HepG2 (cell line): ENCODE measurements at regions not wholly inside any gene's neighbourhood (a gene's known extent, or its start where the extent isn't known, plus 50 kb on each side); places are given as distances from the start of the nearest gene placed in this dataset.

Experiments
- ATAC-seq: fragments of 200-7000 bp; cut with Tn5 transposase; 3 replicates; pipeline ENCODE4 v1.9.1; 2020; ENCODE audit warnings: mild to moderate bottlenecking, moderate library complexity
- BruUV-seq: library from RNA; stranded (reverse); fragments of 400-500 nt; replicated peaks from 2 replicates; lab custom pipeline; 2021; lab: Mats Ljungman, UMichigan
- CTCF ChIA-PET: fragments of 300-600 bp; formaldehyde crosslinking; extraction: SDS; loops from one replicate; lab custom pipeline; 2021; ENCODE audit warnings: low total read pairs, inconsistent platforms, low intra/inter-chr PET ratio; lab: Yijun Ruan, JAX
- POLR2A ChIA-PET: fragments of 350-600 bp; sonication (Branson Sonifier 250); formaldehyde crosslinking; loops from one replicate; lab custom pipeline; 2020; ENCODE audit warnings: antibody characterized with exemption, inconsistent platforms; lab: Yijun Ruan, JAX
- DNase-seq: peaks from one replicate; pipeline ENCODE4 v3.0.0-alpha.2; 2015; ENCODE audit warnings: low spot score
- FAIRE-seq: peaks from 3 replicates; lab custom pipeline; 2011; peaks lifted over from hg19 to GRCh38; lab: Jason Lieb, UNC
- H2AFZ ChIP-seq: one replicate; pipeline ENCODE4 v1.6.1; 2011; ENCODE audit warnings: low read length, inconsistent platforms
- H3K27ac ChIP-seq: fragments of 300-600 bp; 3 replicates; pipeline ENCODE4 v1.8.0; 2011; ENCODE audit warnings: mixed run types, mild to moderate bottlenecking, mixed read lengths, low read length, inconsistent platforms; ENCODE audit not compliant: insufficient read depth; ENCODE audit errors: extremely low read length
- H3K27me3 ChIP-seq, 2 experiments: fragments of 200-600 bp in 1 of 2; 2 replicates in 1 of 2; 3 replicates in 1 of 2; pipeline versions ENCODE4 v1.6.0 to v1.8.0; 2011; ENCODE audit warnings: low read length in 2 of 2, mild to moderate bottlenecking in 2 of 2, moderate library complexity in 2 of 2, inconsistent platforms in 1 of 2; ENCODE audit not compliant: insufficient read depth in 2 of 2, control insufficient read depth in 1 of 2
- H3K36me3 ChIP-seq, 2 experiments: fragments of 200-600 bp in 1 of 2; replicated peaks in 1 of 2; 2 replicates in 1 of 2; 3 replicates in 1 of 2; pipeline versions ENCODE4 v1.5.1 to v1.8.0; 2011; ENCODE audit warnings: low read length in 2 of 2, inconsistent platforms in 1 of 2; ENCODE audit not compliant: insufficient read depth in 2 of 2, control insufficient read depth in 1 of 2
- H3K4me1 ChIP-seq: 2 replicates; pipeline ENCODE4 v1.5.1; 2012; ENCODE audit warnings: low read length, inconsistent platforms; ENCODE audit not compliant: insufficient read depth
- H3K4me2 ChIP-seq: 2 replicates; pipeline ENCODE4 v1.6.0; 2011; ENCODE audit warnings: low read depth, low read length, inconsistent platforms
- H3K4me3 ChIP-seq, 3 experiments: fragments of 200-600 bp in 1 of 3; sonication (generic), shearing (Covaris generic) in 1 of 3; replicated peaks in 1 of 3; 2 replicates each; pipeline ENCODE4 v1.5.1; 2011 to 2016; ENCODE audit warnings: low read length in 3 of 3, inconsistent platforms in 2 of 3, low read depth in 2 of 3, mild to moderate bottlenecking in 2 of 3, control low read depth in 1 of 3, mixed read lengths in 1 of 3; ENCODE audit not compliant: insufficient read depth in 1 of 3
- H3K79me2 ChIP-seq: one replicate; pipeline ENCODE4 v1.6.1; 2011; ENCODE audit warnings: low read length, inconsistent platforms; ENCODE audit not compliant: insufficient read depth
- H3K9ac ChIP-seq: 2 replicates; pipeline ENCODE4 v1.6.0; 2011; ENCODE audit warnings: mild to moderate bottlenecking, low read depth, low read length, inconsistent platforms; ENCODE audit not compliant: insufficient read depth
- H3K9me3 ChIP-seq: 2 replicates; pipeline ENCODE4 v1.5.1; 2012; ENCODE audit warnings: mild to moderate bottlenecking, low read length
- H4K20me1 ChIP-seq: 2 replicates; pipeline ENCODE4 v1.6.0; 2011; ENCODE audit warnings: inconsistent platforms, mild to moderate bottlenecking, low read length, moderate library complexity; ENCODE audit not compliant: insufficient read depth
- CBFB ChIP-seq: sonication (generic); formaldehyde crosslinking; IDR thresholded peaks from 2 replicates; pipeline ENCODE4 v1.4.0; 2020; ENCODE audit warnings: missing genetic modification reagents
- DMTF1 ChIP-seq: sonication (generic); formaldehyde crosslinking; IDR thresholded peaks from 2 replicates; pipeline ENCODE4 v1.4.0; 2020; ENCODE audit warnings: mild to moderate bottlenecking, missing genetic modification reagents
- DZIP1 ChIP-seq: sonication (generic); formaldehyde crosslinking; IDR thresholded peaks from 2 replicates; pipeline ENCODE4 v1.5.0; 2020; ENCODE audit warnings: mild to moderate bottlenecking, missing genetic modification reagents
- GLMP ChIP-seq: sonication (generic); formaldehyde crosslinking; IDR thresholded peaks from 2 replicates; pipeline ENCODE4 v1.9.0; 2021; ENCODE audit warnings: missing genetic modification reagents, mild to moderate bottlenecking, borderline replicate concordance
- HDAC6 ChIP-seq: fragments of 200-600 bp; sonication (generic); IDR thresholded peaks from 2 replicates; pipeline ENCODE4 v1.7.0; 2017; ENCODE audit warnings: mild to moderate bottlenecking, antibody characterized with exemption, low read length, low read depth
- KDM6A ChIP-seq: IDR thresholded peaks from 2 replicates; pipeline ENCODE4 v1.6.1; 2016; ENCODE audit warnings: low read depth
- SKIL ChIP-seq: sonication (generic); formaldehyde crosslinking; IDR thresholded peaks from 2 replicates; pipeline ENCODE4 v1.8.0; 2022; ENCODE audit warnings: missing genetic modification reagents, mild to moderate bottlenecking, moderate library complexity, borderline replicate concordance
- SMAD1 ChIP-seq: sonication (generic); formaldehyde crosslinking; IDR thresholded peaks from 2 replicates; pipeline ENCODE4 v1.4.0; 2020; ENCODE audit warnings: missing genetic modification reagents, low read depth, mild to moderate bottlenecking, borderline replicate concordance
- SMAD3 ChIP-seq: sonication (generic); formaldehyde crosslinking; IDR thresholded peaks from 2 replicates; pipeline ENCODE4 v1.4.0; 2020; ENCODE audit warnings: missing genetic modification reagents
- SSRP1 ChIP-seq: IDR thresholded peaks from 2 replicates; pipeline ENCODE4 v1.6.1; 2016; ENCODE audit warnings: control low read depth
- TBX2 ChIP-seq: sonication (generic); formaldehyde crosslinking; IDR thresholded peaks from 2 replicates; pipeline ENCODE4 v1.5.0; 2020; ENCODE audit warnings: missing genetic modification reagents, mild to moderate bottlenecking, borderline replicate concordance
- ZMAT5 ChIP-seq: sonication (generic); formaldehyde crosslinking; IDR thresholded peaks from 2 replicates; pipeline ENCODE4 v1.5.0; 2020; ENCODE audit warnings: mild to moderate bottlenecking, low read depth, missing genetic modification reagents, borderline replicate concordance
- ZNF17 ChIP-seq: sonication (generic); formaldehyde crosslinking; IDR thresholded peaks from 2 replicates; pipeline ENCODE4 v1.5.0; 2020; ENCODE audit warnings: mild to moderate bottlenecking, missing genetic modification reagents
- ZNF44 ChIP-seq: sonication (generic); formaldehyde crosslinking; IDR thresholded peaks from 2 replicates; pipeline ENCODE4 v1.5.1; 2020; ENCODE audit warnings: mild to moderate bottlenecking, missing genetic modification reagents
- ZNF639 ChIP-seq: conservative IDR thresholded peaks from 2 replicates; pipeline ENCODE4 v1.6.1; 2018; ENCODE audit warnings: missing genetic modification reagents
- ZNF652 ChIP-seq: IDR thresholded peaks from 2 replicates; pipeline ENCODE4 v1.6.1; 2016; ENCODE audit warnings: low read depth, borderline replicate concordance
- WGBS: methylation state at CpG from one replicate; pipeline ENCODE4 v1.1.6; 2017; ENCODE audit warnings: low lambda C conversion rate; 5-methylcytosine and 5-hydroxymethylcytosine counted together
- in situ Hi-C: cut with HindIII; loops from 2 replicates; pipeline ENCODE4 v1.10.0; 2017; ENCODE audit warnings: low pct_unique_long_range_greater_than_20kb; ENCODE audit not compliant: extremely low pct_ligation_motif_present
- intact Hi-C: fragments of 100-400 bp; cut with micrococcal nuclease; formaldehyde crosslinking; loops from one replicate; pipeline ENCODE4 v1.10.0; 2022; ENCODE audit not compliant: unreplicated experiment

- in situ Hi-C loops: no loop called here
- H3K27ac ChIP-seq: no peak overlapping the region
- DNase-seq (no peak), FAIRE-seq (no peak), ATAC-seq (no peak)
- no peak overlapping the region for H3K9ac ChIP-seq
- intact Hi-C loops: no loop called here
- H3K4me3 ChIP-seq: no peak overlapping the region
- no peaks in the 10 kb centered on the region for H3K79me2 ChIP-seq
- no peaks in the 10 kb centered on the region for H3K36me3 ChIP-seq
- WGBS: 0% methylated on average over 1 of the region's 1 CpG
- BruUV-seq: no TSS peak
- peaks cover 14% of the 10 kb centered on the region; the same call in 1 of the 2 replicates for H3K9me3 ChIP-seq
- H4K20me1 ChIP-seq: no peaks in the 10 kb centered on the region
- no peaks in the 10 kb centered on the region for H3K4me1 ChIP-seq
- ChIA-PET CTCF (no interaction called here), POLR2A (no interaction called here)
- H2AFZ ChIP-seq: no peak overlapping the region
- no peak overlapping the region for H3K4me2 ChIP-seq
- no peaks in the 10 kb centered on the region for H3K27me3 ChIP-seq
- TF ChIP-seq HDAC6: no peak
- TF ChIP-seq ZNF639 (CRISPR knock-in tag): no peak
- no peak for TF ChIP-seq ZNF652 (CRISPR knock-in tag)
- no peak for TF ChIP-seq SKIL (CRISPR knock-in tag)
- no peak for TF ChIP-seq DZIP1 (CRISPR knock-in tag)
- no peak for TF ChIP-seq KDM6A (CRISPR knock-in tag)
- no peak for TF ChIP-seq TBX2 (CRISPR knock-in tag)
- TF ChIP-seq CBFB (CRISPR knock-in tag): no peak
- TF ChIP-seq GLMP (CRISPR knock-in tag): no peak
- no peak for TF ChIP-seq ZMAT5 (CRISPR knock-in tag)
- TF ChIP-seq ZNF44 (CRISPR knock-in tag): no peak
- no peak for TF ChIP-seq ZNF17 (CRISPR knock-in tag)
- no peak for TF ChIP-seq DMTF1 (CRISPR knock-in tag)
- no peak for TF ChIP-seq SSRP1 (CRISPR knock-in tag)
- TF ChIP-seq SMAD3 (CRISPR knock-in tag): no peak
- no peak for TF ChIP-seq SMAD1 (CRISPR knock-in tag)
Measured at GRCh38 chr4:136198358-136198757, 1333.9 kb downstream of the PCDH18 start.
